HG03565 (cell line): ENCODE measurements at regions not wholly inside any gene's neighbourhood (a gene's known extent, or its start where the extent isn't known, plus 50 kb on each side); places are given as distances from the start of the nearest gene placed in this dataset.
A peak's percentile ranks its signal among the peaks of the same experiment; 100 is the strongest.
"Not testable (repeated sequence)": the region's sequence is repeated elsewhere in the genome, so short reads cannot be mapped to it uniquely, and the experiment has no call there.

Experiments
- ATAC-seq: cut with Tn5 transposase; IDR thresholded peaks from one replicate; pipeline ENCODE4 v1.9.1; 2021; ENCODE audit warnings: mild to moderate bottlenecking, moderate library complexity; ENCODE audit not compliant: unreplicated experiment

- ATAC-seq, result peak; percentile 23
Measured at GRCh38 chr13:79190932-79191331, 215.1 kb downstream of the RBM26 start.

- no peak for ATAC-seq
Measured at GRCh38 chr13:79187917-79188690, 218.0 kb downstream of the RBM26 start.

GRCh38 chr13:79185580-79185979 lies 220.5 kb downstream of the RBM26 start:
- no peak for ATAC-seq

GRCh38 chr13:79183231-79183630 lies 222.8 kb downstream of the RBM26 start:
- ATAC-seq, result no peak

- ATAC-seq, result not testable (repeated sequence)
Measured at GRCh38 chr13:79173691-79174090, 232.4 kb downstream of the RBM26 start.

GRCh38 chr13:79172924-79173323 lies 233.1 kb downstream of the RBM26 start:
- not testable (repeated sequence) for ATAC-seq

GRCh38 chr13:79171141-79172061 lies 234.7 kb downstream of the RBM26 start:
- no peak for ATAC-seq

GRCh38 chr13:79160818-79161217 lies 245.2 kb downstream of the RBM26 start:
- no peak for ATAC-seq

- ATAC-seq, result no peak
Measured at GRCh38 chr13:79155883-79156282, 250.2 kb downstream of the RBM26 start.

- ATAC-seq, result no peak
Measured at GRCh38 chr13:79149210-79149609, 256.8 kb downstream of the RBM26 start.

GRCh38 chr13:79141082-79141481 lies 265.0 kb downstream of the RBM26 start:
- no peak for ATAC-seq

- no peak for ATAC-seq
Measured at GRCh38 chr13:79128158-79128557, 277.9 kb downstream of the RBM26 start.

- no peak for ATAC-seq
Measured at GRCh38 chr13:79126706-79127105, 279.3 kb downstream of the RBM26 start.

GRCh38 chr13:79124183-79124582 lies 281.9 kb downstream of the RBM26 start:
- no peak for ATAC-seq

- ATAC-seq, result no peak
Measured at GRCh38 chr13:79121286-79121685, 284.8 kb downstream of the RBM26 start.

GRCh38 chr13:79119578-79120107 lies 286.4 kb downstream of the RBM26 start:
- no peak for ATAC-seq

- ATAC-seq, result no peak
Measured at GRCh38 chr13:79112016-79112415, 294.0 kb downstream of the RBM26 start.

- no peak for ATAC-seq
Measured at GRCh38 chr13:79108914-79109643, 297.0 kb downstream of the RBM26 start.

- ATAC-seq, result no peak
Measured at GRCh38 chr13:79098596-79098995, 307.5 kb downstream of the RBM26 start.

- no peak for ATAC-seq
Measured at GRCh38 chr13:79097201-79097600, 308.9 kb downstream of the RBM26 start.

- no peak for ATAC-seq
Measured at GRCh38 chr13:79096099-79096498, 310.0 kb downstream of the RBM26 start.
